ENCODE measurements at regions not wholly inside any gene's neighbourhood (a gene's known extent, or its start where the extent isn't known, plus 50 kb on each side); places are given as distances from the start of the nearest gene placed in this dataset.

- no peak overlapping the region for H3K4me3 ChIP-seq (ENCODE audit: low read depth, low read length)
- TF ChIP-seq CTCF (IDR thresholded peaks at IDR 0.05; ENCODE audit: insufficient read depth, low read length, poor library complexity, severe bottlenecking), result no peak
- no peak for DNase-seq (ENCODE audit: low read depth)
- H3K27me3 ChIP-seq (ENCODE audit: control insufficient read depth, insufficient read depth, low read length), result no peaks in the 10 kb centered on the region
- H3K36me3 ChIP-seq (ENCODE audit: control insufficient read depth, insufficient read depth, low read length), result no peaks in the 10 kb centered on the region
Observed at GRCh38 chr4:174111422-174111821, 172.0 kb downstream of the FBXO8 start.

GRCh38 chr4:174110180-174110579, 173.3 kb downstream of the FBXO8 start:
- DNase-seq (ENCODE audit: low read depth), result no peak
- TF ChIP-seq CTCF (IDR thresholded peaks at IDR 0.05; ENCODE audit: insufficient read depth, low read length, poor library complexity, severe bottlenecking), result no peak
- H3K27me3 ChIP-seq (ENCODE audit: control insufficient read depth, insufficient read depth, low read length), result no peaks in the 10 kb centered on the region
- H3K36me3 ChIP-seq (ENCODE audit: control insufficient read depth, insufficient read depth, low read length), result no peaks in the 10 kb centered on the region
- no peak overlapping the region for H3K4me3 ChIP-seq (ENCODE audit: low read depth, low read length)

- Histone ChIP-seq H3K27me3 (ENCODE audit: control insufficient read depth, insufficient read depth, low read length) (no peaks in the 10 kb centered on the region), H3K36me3 (ENCODE audit: control insufficient read depth, insufficient read depth, low read length) (no peaks in the 10 kb centered on the region), H3K4me3 (ENCODE audit: low read depth, low read length) (no peak overlapping the region)
- no peak for DNase-seq (ENCODE audit: low read depth)
- no peak for TF ChIP-seq CTCF (IDR thresholded peaks at IDR 0.05; ENCODE audit: insufficient read depth, low read length, poor library complexity, severe bottlenecking)
Observed at GRCh38 chr4:174107746-174108354, 175.6 kb downstream of the FBXO8 start.

- TF ChIP-seq CTCF (IDR thresholded peaks at IDR 0.05; ENCODE audit: insufficient read depth, low read length, poor library complexity, severe bottlenecking), result no peak
- no peaks in the 10 kb centered on the region for H3K36me3 ChIP-seq (ENCODE audit: control insufficient read depth, insufficient read depth, low read length)
- H3K27me3 ChIP-seq (ENCODE audit: control insufficient read depth, insufficient read depth, low read length), result no peaks in the 10 kb centered on the region
- no peak overlapping the region for H3K4me3 ChIP-seq (ENCODE audit: low read depth, low read length)
- no peak for DNase-seq (ENCODE audit: low read depth)
Observed at GRCh38 chr4:174105202-174105601, 178.3 kb downstream of the FBXO8 start.

GRCh38 chr4:174100910-174101309, 182.6 kb downstream of the FBXO8 start:
- Histone ChIP-seq H3K36me3 (ENCODE audit: control insufficient read depth, insufficient read depth, low read length) (no peaks in the 10 kb centered on the region), H3K4me3 (ENCODE audit: low read depth, low read length) (no peak overlapping the region), H3K27me3 (ENCODE audit: control insufficient read depth, insufficient read depth, low read length) (no peaks in the 10 kb centered on the region)
- no peak for DNase-seq (ENCODE audit: low read depth)
- no peak for TF ChIP-seq CTCF (IDR thresholded peaks at IDR 0.05; ENCODE audit: insufficient read depth, low read length, poor library complexity, severe bottlenecking)

- Histone ChIP-seq H3K36me3 (ENCODE audit: control insufficient read depth, insufficient read depth, low read length) (no peaks in the 10 kb centered on the region), H3K27me3 (ENCODE audit: control insufficient read depth, insufficient read depth, low read length) (no peaks in the 10 kb centered on the region), H3K4me3 (ENCODE audit: low read depth, low read length) (no peak overlapping the region)
- DNase-seq (ENCODE audit: low read depth), result no peak
- no peak for TF ChIP-seq CTCF (IDR thresholded peaks at IDR 0.05; ENCODE audit: insufficient read depth, low read length, poor library complexity, severe bottlenecking)
Observed at GRCh38 chr4:174099712-174100111, 183.8 kb downstream of the FBXO8 start.
